PC-3 (cell line): ENCODE measurements at regions not wholly inside any gene's neighbourhood (a gene's known extent, or its start where the extent isn't known, plus 50 kb on each side); places are given as distances from the start of the nearest gene placed in this dataset.

ENCODE experiments used
- ATAC-seq: fragments of 200-7000 bp; cut with Tn5 transposase; 2 replicates; pipeline ENCODE4 v1.9.1; 2020; ENCODE audit warnings: mild to moderate bottlenecking, moderate library complexity
- BruUV-seq: library from RNA; stranded (reverse); fragments of 400-500 nt; replicated peaks from 2 replicates; lab custom pipeline; 2021; lab: Mats Ljungman, UMichigan
- CTCF ChIA-PET: fragments of 300-600 bp; sonication (Branson Sonifier 250); formaldehyde crosslinking; loops from one replicate; lab custom pipeline; 2022; ENCODE audit warnings: antibody characterized with exemption; lab: Charles Lee
- POLR2A ChIA-PET: fragments of 300-600 bp; sonication (Branson Sonifier 250); formaldehyde crosslinking; loops from one replicate; lab custom pipeline; 2022; ENCODE audit warnings: antibody characterized with exemption; ENCODE audit not compliant: unreplicated experiment; lab: Charles Lee
- DNase-seq: peaks from one replicate; pipeline ENCODE4 v3.0.0-alpha.2; 2015
- H2AFZ ChIP-seq: fragments of 300-600 bp; sonication (generic); 2 replicates; pipeline ENCODE4 v1.6.0; 2016; ENCODE audit warnings: antibody characterized with exemption, low read length
- H3F3A ChIP-seq: fragments of 300-600 bp; sonication (generic); one replicate; pipeline ENCODE4 v1.6.0; 2017; ENCODE audit warnings: antibody characterized with exemption, low read length, control low read depth, mild to moderate bottlenecking; ENCODE audit not compliant: unreplicated experiment
- H3K27ac ChIP-seq: fragments of 300-600 bp; sonication (generic); 2 replicates; pipeline ENCODE4 v1.5.1; 2016; ENCODE audit warnings: mild to moderate bottlenecking, low read length
- H3K27me3 ChIP-seq: fragments of 300-600 bp; sonication (generic); 2 replicates; pipeline ENCODE4 v1.6.1; 2016; ENCODE audit warnings: low read length, mixed read lengths
- H3K36me3 ChIP-seq: fragments of 300-600 bp; sonication (generic); 2 replicates; pipeline ENCODE4 v1.6.1; 2016; ENCODE audit warnings: low read depth, mixed run types, low read length, mixed read lengths
- H3K4me1 ChIP-seq: fragments of 300-600 bp; sonication (generic); 2 replicates; pipeline ENCODE4 v1.5.1; 2016; ENCODE audit warnings: low read length; ENCODE audit not compliant: insufficient read depth
- H3K4me2 ChIP-seq: fragments of 300-600 bp; sonication (generic); 2 replicates; pipeline ENCODE4 v1.6.0; 2016; ENCODE audit warnings: low read length
- H3K4me3 ChIP-seq: fragments of 300-600 bp; sonication (generic); 2 replicates; pipeline ENCODE4 v1.5.1; 2016; ENCODE audit warnings: mild to moderate bottlenecking, low read length, mixed read lengths
- H3K79me2 ChIP-seq: fragments of 300-600 bp; sonication (generic); 2 replicates; pipeline ENCODE4 v1.6.1; 2017; ENCODE audit warnings: low read length, mixed read lengths
- H3K9ac ChIP-seq: fragments of 300-600 bp; sonication (generic); 2 replicates; pipeline ENCODE4 v1.6.0; 2016; ENCODE audit warnings: mild to moderate bottlenecking, low read length
- H3K9me2 ChIP-seq: fragments of 300-600 bp; sonication (generic); replicated peaks from 2 replicates; pipeline ENCODE4 v1.6.1; 2016; ENCODE audit warnings: mixed run types, low read length, mixed read lengths
- H3K9me3 ChIP-seq: fragments of 300-600 bp; sonication (generic); 2 replicates; pipeline ENCODE4 v1.6.1; 2016; ENCODE audit warnings: low read length, mixed read lengths
- H4K20me1 ChIP-seq: fragments of 300-600 bp; sonication (generic); 2 replicates; pipeline ENCODE4 v1.6.1; 2016; ENCODE audit warnings: low read length, mixed read lengths
- CTCF ChIP-seq: fragments of 300-600 bp; sonication (generic); conservative IDR thresholded peaks from 2 replicates; pipeline ENCODE4 v1.5.1; 2017; ENCODE audit warnings: antibody characterized with exemption, low read depth, mild to moderate bottlenecking, low read length
- EZH2 ChIP-seq: fragments of 300-600 bp; sonication (generic); IDR thresholded peaks from one replicate; pipeline ENCODE4 v1.6.1; 2017; ENCODE audit warnings: antibody characterized with exemption, mild to moderate bottlenecking, low read length; ENCODE audit not compliant: unreplicated experiment
- EZH2phosphoT487 ChIP-seq: fragments of 300-600 bp; sonication (generic); IDR thresholded peaks from 2 replicates; pipeline ENCODE4 v1.6.1; 2018; ENCODE audit warnings: mild to moderate bottlenecking, antibody characterized with exemption, low read length, borderline replicate concordance
- intact Hi-C: fragments of 100-400 bp; cut with micrococcal nuclease; formaldehyde crosslinking; loops from 2 replicates; pipeline ENCODE4 v1.9.0; 2023

DNA sequence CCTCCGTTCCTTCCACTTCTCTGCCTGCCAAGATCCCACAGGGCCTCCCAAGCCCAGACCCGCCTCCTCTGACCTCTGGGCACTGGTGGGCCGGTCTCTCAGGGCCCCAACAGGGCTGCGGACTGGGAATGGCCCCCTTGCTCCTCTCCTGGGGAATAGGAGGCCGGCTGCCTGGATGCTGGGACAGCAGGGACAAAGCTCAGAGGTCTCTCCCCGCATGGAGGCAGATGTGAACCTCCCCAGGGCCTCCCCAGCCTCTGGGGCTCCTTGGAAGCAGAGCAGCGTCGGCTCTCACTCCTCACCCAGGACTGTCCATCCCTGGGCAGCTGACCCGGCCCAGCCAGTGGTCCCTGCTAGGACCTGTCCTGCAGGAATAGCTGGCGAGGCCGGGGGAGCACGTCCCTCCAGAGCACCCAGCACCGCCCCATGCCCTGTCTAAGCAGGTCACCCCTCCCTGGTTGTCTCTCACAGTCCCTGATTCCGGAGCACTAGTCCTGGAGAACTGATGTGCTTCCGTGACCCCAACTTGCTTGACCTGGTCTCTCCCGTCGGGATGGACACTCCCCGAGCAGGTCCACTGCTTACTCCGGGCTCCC, 85.8 kb downstream of the RTL6 start:
- Histone ChIP-seq H3K4me2 (peak overlapping the region; percentile 79), H3K79me2 (0 out of 2 replicates have a peak, but pooled peaks cover 10% of the 10 kb centered on the region), H3K9ac (peak overlapping the region; percentile 82), H3K4me1 (peaks cover 21% of the 10 kb centered on the region), H3K36me3 (no peaks in the 10 kb centered on the region), H3K27ac (peak overlapping the region; percentile 95), H3K9me2 (no peaks in the 10 kb centered on the region), H3F3A (no peaks in the 10 kb centered on the region), H3K27me3 (no peaks in the 10 kb centered on the region), H4K20me1 (no peaks in the 10 kb centered on the region), H3K9me3 (no peaks in the 10 kb centered on the region), H3K4me3 (peak overlapping the region; percentile 55; the same call in 1 of the 2 replicates), H2AFZ (peak overlapping the region; percentile 72)
- POLR2A ChIA-PET: no interaction called here
- no peak for DNase-seq
- BruUV-seq: no TSS peak
- TF ChIP-seq EZH2 (no peak), EZH2phosphoT487 (no peak), CTCF (no peak)
- intact Hi-C loops: no loop called here
- CTCF ChIA-PET: no interaction called here
- peak; percentile 14 for ATAC-seq

DNA sequence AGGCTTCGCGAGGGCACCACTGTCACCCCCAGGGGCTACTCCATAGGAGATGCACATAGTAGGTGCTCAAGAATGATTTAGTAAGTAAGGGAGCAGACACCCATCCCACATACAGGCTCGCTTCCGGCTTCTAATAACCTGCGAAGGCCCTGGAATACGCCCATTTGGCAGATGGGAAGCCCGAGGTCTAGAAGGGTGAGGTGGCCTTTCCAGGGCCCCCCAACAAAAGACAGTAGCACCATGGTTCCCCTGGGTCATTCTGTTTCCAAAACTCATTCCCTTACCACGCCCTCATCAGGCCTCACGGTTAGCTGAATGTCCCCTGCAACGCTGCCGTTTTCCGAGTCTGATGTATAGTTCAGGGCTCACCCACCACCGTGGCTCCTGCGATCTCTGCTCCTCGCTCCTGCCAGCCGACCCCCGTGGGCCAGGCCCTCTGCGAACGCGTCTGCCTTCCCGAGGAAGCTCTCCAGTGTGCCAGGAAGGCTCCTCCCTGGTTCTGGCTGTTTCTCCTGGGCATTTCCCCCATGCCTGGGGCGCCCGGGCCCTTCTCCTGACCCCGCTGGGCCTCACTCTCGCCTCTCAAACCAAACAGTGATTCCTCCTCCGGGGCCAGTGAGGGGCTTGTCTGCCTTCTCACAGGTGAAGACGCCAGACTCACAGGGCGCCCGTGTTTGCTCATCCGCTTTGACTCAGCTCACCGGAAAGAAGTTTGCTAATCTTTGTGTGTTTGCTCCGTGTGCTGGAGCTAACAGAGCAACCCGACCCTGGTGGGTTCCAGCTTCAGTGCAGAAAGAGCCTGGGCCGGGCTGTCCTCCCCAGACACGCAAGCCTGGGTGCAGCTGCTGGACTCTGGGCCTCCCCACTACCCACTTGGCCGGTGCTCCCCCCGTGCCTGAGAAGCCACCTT, 86.6 kb downstream of the RTL6 start:
- DNase-seq (peak; percentile 83), ATAC-seq (peak; percentile 95)
- Histone ChIP-seq H3K4me2 (peak overlapping the region; percentile 79), H3K9me2 (no peaks in the 10 kb centered on the region), H3K4me1 (peaks cover 21% of the 10 kb centered on the region), H3F3A (no peaks in the 10 kb centered on the region), H3K27ac (peak overlapping the region; percentile 95), H3K9ac (peak overlapping the region; percentile 82), H3K79me2 (0 out of 2 replicates have a peak, but pooled peaks cover 10% of the 10 kb centered on the region), H3K27me3 (no peaks in the 10 kb centered on the region), H2AFZ (peak overlapping the region; percentile 72), H3K36me3 (no peaks in the 10 kb centered on the region), H3K4me3 (peak overlapping the region; percentile 55), H3K9me3 (no peaks in the 10 kb centered on the region), H4K20me1 (no peaks in the 10 kb centered on the region)
- TF ChIP-seq CTCF (no peak), EZH2 (no peak), EZH2phosphoT487 (no peak)
- POLR2A ChIA-PET: no interaction called here
- intact Hi-C loops: no loop called here
- CTCF ChIA-PET: no interaction called here
- TSS peak; percentile 84 for BruUV-seq
